ENCODE measurements at regions not wholly inside any gene's neighbourhood (a gene's known extent, or its start where the extent isn't known, plus 50 kb on each side); places are given as distances from the start of the nearest gene placed in this dataset.

GRCh38 chrX:13119386-13119785, 75.0 kb upstream of the FAM9C start:
- Histone ChIP-seq H3K9me3 (ENCODE audit: control extremely low read depth in 1 of 3, control insufficient read depth in 2 of 3, insufficient read depth in 1 of 3, low read length in 2 of 3) (no peaks in the 10 kb centered on the region), H3K27me3 (replicated peaks in 1 of 4; ENCODE audit: control extremely low read depth in 1 of 4, control insufficient read depth in 3 of 4, insufficient read depth in 4 of 4, low read length in 3 of 4) (no peaks in the 10 kb centered on the region), H3K9ac (ENCODE audit: low read length) (no peak overlapping the region), H3K4me1 (ENCODE audit: control insufficient read depth in 2 of 2, insufficient read depth in 2 of 2, low read length in 2 of 2) (peaks cover 7 to 9% of the 10 kb centered on the region in 2 donors), H3K79me2 (ENCODE audit: control insufficient read depth, insufficient read depth, low read length) (no peaks in the 10 kb centered on the region), H3K4me2 (replicated peaks; ENCODE audit: low read depth, low read length, poor library complexity, severe bottlenecking) (no peak overlapping the region), H3K27ac (ENCODE audit: low read length in 2 of 2) (no peak overlapping the region), H4K20me1 (ENCODE audit: control insufficient read depth, insufficient read depth, low read length, poor library complexity, severe bottlenecking) (no peaks in the 10 kb centered on the region), H3K4me3 (ENCODE audit: control extremely low read depth in 1 of 5, extremely low read depth in 1 of 5, insufficient read depth in 1 of 5, low read depth in 2 of 5, low read length in 4 of 5) (no peak overlapping the region), H3K36me3 (replicated peaks in 1 of 2; ENCODE audit: control extremely low read depth in 1 of 2, control insufficient read depth in 1 of 2, extremely low read depth in 1 of 2, insufficient read depth in 2 of 2, low read length in 1 of 2) (no peaks in the 10 kb centered on the region), H2AFZ (ENCODE audit: insufficient read depth, low read depth, low read length, poor library complexity, severe bottlenecking) (no peak overlapping the region)
- CTCF ChIA-PET: no interaction called here
- ATAC-seq (ENCODE audit: low read depth) (no peak), DNase-seq (no peak)
- no CpG with 5 or more reads among the region's 3 CpGs for WGBS (ENCODE audit: insufficient coverage)
- intact Hi-C loops (cut with micrococcal nuclease): no loop called here
- Mint-ChIP-seq H3K27ac (no peak overlapping the region), H3K4me3 (no peak overlapping the region), H3K4me1 (peaks cover 14% of the 10 kb centered on the region), H3K27me3 (no peaks in the 10 kb centered on the region), H3K9me3 (ENCODE audit: insufficient read depth) (peaks cover 2% of the 10 kb centered on the region)
- TF ChIP-seq EZH2 (IDR thresholded peaks at IDR 0.05; ENCODE audit: borderline replicate concordance, insufficient read depth, low read depth, low read length, poor library complexity, severe bottlenecking) (no peak), CTCF (IDR thresholded peaks at IDR 0.05) (no peak)
- POLR2A ChIA-PET: no interaction called here

GRCh38 chrX:13115146-13115855, 70.9 kb upstream of the FAM9C start:
- TF ChIP-seq EZH2 (IDR thresholded peaks at IDR 0.05; ENCODE audit: borderline replicate concordance, insufficient read depth, low read depth, low read length, poor library complexity, severe bottlenecking): no peak
- TF ChIP-seq CTCF (IDR thresholded peaks at IDR 0.05): no peak
- H3K27me3 Mint-ChIP-seq: no peaks in the 10 kb centered on the region
- Histone ChIP-seq H2AFZ (ENCODE audit: insufficient read depth, low read depth, low read length, poor library complexity, severe bottlenecking) (no peak overlapping the region), H3K27ac (ENCODE audit: low read length in 2 of 2) (no peak overlapping the region), H3K4me3 (ENCODE audit: control extremely low read depth in 1 of 5, extremely low read depth in 1 of 5, insufficient read depth in 1 of 5, low read depth in 2 of 5, low read length in 4 of 5) (no peak overlapping the region), H3K4me2 (replicated peaks; ENCODE audit: low read depth, low read length, poor library complexity, severe bottlenecking) (no peak overlapping the region), H4K20me1 (ENCODE audit: control insufficient read depth, insufficient read depth, low read length, poor library complexity, severe bottlenecking) (no peaks in the 10 kb centered on the region), H3K9me3 (ENCODE audit: control extremely low read depth in 1 of 3, control insufficient read depth in 2 of 3, insufficient read depth in 1 of 3, low read length in 2 of 3) (no peaks in the 10 kb centered on the region), H3K79me2 (ENCODE audit: control insufficient read depth, insufficient read depth, low read length) (no peaks in the 10 kb centered on the region), H3K36me3 (replicated peaks in 1 of 2; ENCODE audit: control extremely low read depth in 1 of 2, control insufficient read depth in 1 of 2, extremely low read depth in 1 of 2, insufficient read depth in 2 of 2, low read length in 1 of 2) (no peaks in the 10 kb centered on the region), H3K4me1 (ENCODE audit: control insufficient read depth in 2 of 2, insufficient read depth in 2 of 2, low read length in 2 of 2) (no peaks in the 10 kb centered on the region), H3K27me3 (replicated peaks in 1 of 4; ENCODE audit: control extremely low read depth in 1 of 4, control insufficient read depth in 3 of 4, insufficient read depth in 4 of 4, low read length in 3 of 4) (no peaks in the 10 kb centered on the region), H3K9ac (ENCODE audit: low read length) (no peak overlapping the region)
- H3K4me3 Mint-ChIP-seq: no peak overlapping the region
- intact Hi-C loops (cut with micrococcal nuclease): no loop called here
- peaks cover 2% of the 10 kb centered on the region for H3K9me3 Mint-ChIP-seq (ENCODE audit: insufficient read depth)
- POLR2A ChIA-PET: no interaction called here
- H3K4me1 Mint-ChIP-seq: no peaks in the 10 kb centered on the region
- no peak overlapping the region for H3K27ac Mint-ChIP-seq
- no CpG with 5 or more reads among the region's 3 CpGs for WGBS (ENCODE audit: insufficient coverage)
- CTCF ChIA-PET: no interaction called here
- ATAC-seq (ENCODE audit: low read depth): no peak
- DNase-seq: no peak

All from B cell (primary cell).